GM23338 (cell line): ENCODE measurements at regions not wholly inside any gene's neighbourhood (a gene's known extent, or its start where the extent isn't known, plus 50 kb on each side); places are given as distances from the start of the nearest gene placed in this dataset.

Experiments used
- ATAC-seq: fragments of 200-7000 bp; cut with Tn5 transposase; 3 replicates; pipeline ENCODE4 v1.9.1; 2020
- DNase-seq: peaks from one replicate; pipeline ENCODE4 v3.0.0-alpha.2; 2015; ENCODE audit warnings: low spot score
- H2AFZ ChIP-seq: fragments of 200-600 bp; sonication (generic); 2 replicates; pipeline ENCODE4 v1.8.0; 2016; ENCODE audit warnings: antibody characterized with exemption, mild to moderate bottlenecking, moderate library complexity
- H3F3A ChIP-seq: fragments of 200-600 bp; sonication (generic); replicated peaks from 2 replicates; pipeline ENCODE4 v1.8.0; 2017; ENCODE audit warnings: antibody characterized with exemption, mixed run types, low read depth
- H3K27ac ChIP-seq: fragments of 200-600 bp; sonication (generic); 2 replicates; pipeline ENCODE4 v1.6.1; 2016; ENCODE audit warnings: low read depth
- H3K27me3 ChIP-seq: fragments of 200-600 bp; sonication (generic); 2 replicates; pipeline ENCODE4 v1.8.0; 2016; ENCODE audit warnings: mild to moderate bottlenecking, mixed run types, moderate library complexity; ENCODE audit not compliant: insufficient read depth
- H3K36me3 ChIP-seq: fragments of 200-600 bp; sonication (generic); 2 replicates; pipeline ENCODE4 v1.8.0; 2016; ENCODE audit warnings: mild to moderate bottlenecking; ENCODE audit not compliant: insufficient read depth
- H3K4me1 ChIP-seq: fragments of 200-600 bp; sonication (generic); 2 replicates; pipeline ENCODE4 v1.8.0; 2016; ENCODE audit warnings: mild to moderate bottlenecking, moderate library complexity; ENCODE audit not compliant: insufficient read depth
- H3K4me2 ChIP-seq: fragments of 200-600 bp; sonication (generic); 2 replicates; pipeline ENCODE4 v1.7.1; 2017; ENCODE audit warnings: mixed run types
- H3K4me3 ChIP-seq: fragments of 200-600 bp; sonication (generic); 2 replicates; pipeline ENCODE4 v1.6.1; 2016; ENCODE audit warnings: mixed run types
- H3K79me2 ChIP-seq: fragments of 200-600 bp; sonication (generic); replicated peaks from 2 replicates; pipeline ENCODE4 v1.8.0; 2017; ENCODE audit warnings: mild to moderate bottlenecking; ENCODE audit not compliant: insufficient read depth
- H3K9me2 ChIP-seq: fragments of 200-600 bp; sonication (generic); 2 replicates; pipeline ENCODE4 v1.8.0; 2017; ENCODE audit not compliant: insufficient read depth
- H4K20me1 ChIP-seq: fragments of 200-600 bp; sonication (generic); replicated peaks from 2 replicates; pipeline ENCODE4 v1.8.0; 2017; ENCODE audit warnings: mild to moderate bottlenecking; ENCODE audit not compliant: insufficient read depth
- H3K27ac Mint-ChIP-seq: 2 replicates; pipeline ENCODE4 v1.8.0; 2020; ENCODE audit warnings: inconsistent platforms, mild to moderate bottlenecking, moderate library complexity, mixed read lengths
- H3K27me3 Mint-ChIP-seq: 3 replicates; pipeline ENCODE4 v1.8.0; 2022; ENCODE audit warnings: low read depth, mild to moderate bottlenecking, moderate library complexity, mixed read lengths, inconsistent platforms; ENCODE audit not compliant: insufficient read depth, poor library complexity
- H3K36me3 Mint-ChIP-seq: 3 replicates; pipeline ENCODE4 v1.8.0; 2021; ENCODE audit warnings: low read depth, mild to moderate bottlenecking, inconsistent platforms, moderate library complexity, mixed read lengths
- H3K4me1 Mint-ChIP-seq: 3 replicates; pipeline ENCODE4 v1.8.0; 2020; ENCODE audit warnings: mild to moderate bottlenecking, inconsistent platforms, mixed read lengths
- H3K4me3 Mint-ChIP-seq: 3 replicates; pipeline ENCODE4 v1.8.0; 2021; ENCODE audit warnings: moderate library complexity, mild to moderate bottlenecking, inconsistent platforms, mixed read lengths
- H3K9me3 Mint-ChIP-seq: 3 replicates; pipeline ENCODE4 v1.8.0; 2020; ENCODE audit warnings: moderate library complexity, mild to moderate bottlenecking, inconsistent platforms, mixed read lengths
- CREB1 ChIP-seq: fragments of 250-450 bp; sonication (Bioruptor Pico); IDR thresholded peaks from 2 replicates; pipeline ENCODE4 v1.5.0; 2020; ENCODE audit warnings: low read depth, mild to moderate bottlenecking, moderate library complexity
- CTCF ChIP-seq, 2 experiments: fragments of 200-600 bp in 1 of 2; sonication (generic) in 1 of 2; conservative IDR thresholded peaks; 2 replicates each; pipeline versions ENCODE4 v1.5.1 to v1.6.1; 2016 to 2017; ENCODE audit warnings: antibody characterized with exemption in 2 of 2, low read depth in 2 of 2, mild to moderate bottlenecking in 2 of 2, moderate library complexity in 1 of 2
- EZH2 ChIP-seq: fragments of 200-600 bp; sonication (generic); IDR thresholded peaks from one replicate; pipeline ENCODE4 v1.8.0; 2017; ENCODE audit warnings: antibody characterized with exemption, mild to moderate bottlenecking, low read depth; ENCODE audit not compliant: unreplicated experiment
- EZH2phosphoT487 ChIP-seq: fragments of 200-600 bp; sonication (generic); IDR thresholded peaks from one replicate; pipeline ENCODE4 v1.8.1; 2018; ENCODE audit warnings: antibody characterized with exemption; ENCODE audit not compliant: unreplicated experiment
- JUNB ChIP-seq: IDR thresholded peaks from one replicate; pipeline ENCODE4 v1.6.1; 2016; ENCODE audit warnings: antibody characterized with exemption; ENCODE audit not compliant: unreplicated experiment
- NANOG ChIP-seq: IDR thresholded peaks from 2 replicates; pipeline ENCODE4 v1.6.1; 2016; ENCODE audit warnings: antibody characterized with exemption, borderline replicate concordance
- POLR2AphosphoS5 ChIP-seq: IDR thresholded peaks from 2 replicates; pipeline ENCODE4 v1.6.1; 2016; ENCODE audit warnings: antibody characterized with exemption, low read depth
- REST ChIP-seq: IDR thresholded peaks from one replicate; pipeline ENCODE4 v1.6.1; 2018; ENCODE audit warnings: antibody characterized with exemption; ENCODE audit not compliant: unreplicated experiment
- STAT1 ChIP-seq: IDR thresholded peaks from one replicate; pipeline ENCODE4 v1.6.1; 2016; ENCODE audit warnings: antibody characterized with exemption; ENCODE audit not compliant: unreplicated experiment
- ZNF114 ChIP-seq: fragments of 250-450 bp; sonication (Bioruptor Pico); IDR thresholded peaks from 2 replicates; pipeline ENCODE4 v1.5.0; 2020; ENCODE audit warnings: mild to moderate bottlenecking, moderate library complexity
- ZNF331 ChIP-seq: fragments of 250-450 bp; sonication (Bioruptor Pico); IDR thresholded peaks from 2 replicates; pipeline ENCODE4 v1.5.0; 2020; ENCODE audit warnings: low read depth, mild to moderate bottlenecking, moderate library complexity
- TF ChIP-seq, protein P1 (sequence below): fragments of 250-450 bp; sonication (Bioruptor Pico); IDR thresholded peaks from 2 replicates; pipeline ENCODE4 v1.5.0; 2020; ENCODE audit warnings: mild to moderate bottlenecking, moderate library complexity
- TF ChIP-seq, protein P2 (sequence below): IDR thresholded peaks from 2 replicates; pipeline ENCODE4 v1.6.1; 2016; ENCODE audit warnings: antibody characterized with exemption

DNA sequence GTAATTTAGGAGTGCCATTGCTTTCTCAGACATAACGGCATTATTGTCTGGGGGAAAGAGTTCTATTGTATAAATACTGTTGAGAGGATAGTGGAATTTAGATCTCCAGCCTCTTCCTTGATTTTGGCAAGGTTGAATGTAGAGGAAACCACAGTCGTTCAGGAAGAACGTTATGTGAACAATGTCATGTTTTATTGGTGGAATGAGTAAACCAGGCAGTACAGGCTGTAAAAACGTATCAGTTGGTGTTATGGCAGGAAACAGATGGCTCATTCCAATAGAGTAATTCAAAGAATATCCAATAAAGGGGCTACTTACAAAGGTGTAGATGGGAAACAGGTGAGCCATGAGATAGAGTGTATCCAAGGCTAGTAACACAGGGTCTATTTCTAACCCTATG lies 123.6 kb upstream of the SLC35B3 start:
- Mint-ChIP-seq H3K9me3 (no peaks in the 10 kb centered on the region; the same call in 2 of the 3 replicates), H3K4me1 (no peaks in the 10 kb centered on the region; the same call in 2 of the 3 replicates), H3K4me3 (no peak overlapping the region), H3K27me3 (no peaks in the 10 kb centered on the region), H3K27ac (no peak overlapping the region; the same call in 1 of the 2 replicates), H3K36me3 (no peaks in the 10 kb centered on the region)
- Histone ChIP-seq H3K27me3 (no peaks in the 10 kb centered on the region), H3K9me2 (no peaks in the 10 kb centered on the region), H3F3A (no peaks in the 10 kb centered on the region), H2AFZ (no peak overlapping the region), H3K4me2 (no peak overlapping the region), H4K20me1 (no peaks in the 10 kb centered on the region), H3K4me3 (no peak overlapping the region), H3K4me1 (no peaks in the 10 kb centered on the region), H3K27ac (no peak overlapping the region), H3K36me3 (no peaks in the 10 kb centered on the region), H3K79me2 (no peaks in the 10 kb centered on the region)
- ATAC-seq (no peak), DNase-seq (no peak)
- no peak for TF ChIP-seq JUNB
- TF ChIP-seq, protein P1, sequence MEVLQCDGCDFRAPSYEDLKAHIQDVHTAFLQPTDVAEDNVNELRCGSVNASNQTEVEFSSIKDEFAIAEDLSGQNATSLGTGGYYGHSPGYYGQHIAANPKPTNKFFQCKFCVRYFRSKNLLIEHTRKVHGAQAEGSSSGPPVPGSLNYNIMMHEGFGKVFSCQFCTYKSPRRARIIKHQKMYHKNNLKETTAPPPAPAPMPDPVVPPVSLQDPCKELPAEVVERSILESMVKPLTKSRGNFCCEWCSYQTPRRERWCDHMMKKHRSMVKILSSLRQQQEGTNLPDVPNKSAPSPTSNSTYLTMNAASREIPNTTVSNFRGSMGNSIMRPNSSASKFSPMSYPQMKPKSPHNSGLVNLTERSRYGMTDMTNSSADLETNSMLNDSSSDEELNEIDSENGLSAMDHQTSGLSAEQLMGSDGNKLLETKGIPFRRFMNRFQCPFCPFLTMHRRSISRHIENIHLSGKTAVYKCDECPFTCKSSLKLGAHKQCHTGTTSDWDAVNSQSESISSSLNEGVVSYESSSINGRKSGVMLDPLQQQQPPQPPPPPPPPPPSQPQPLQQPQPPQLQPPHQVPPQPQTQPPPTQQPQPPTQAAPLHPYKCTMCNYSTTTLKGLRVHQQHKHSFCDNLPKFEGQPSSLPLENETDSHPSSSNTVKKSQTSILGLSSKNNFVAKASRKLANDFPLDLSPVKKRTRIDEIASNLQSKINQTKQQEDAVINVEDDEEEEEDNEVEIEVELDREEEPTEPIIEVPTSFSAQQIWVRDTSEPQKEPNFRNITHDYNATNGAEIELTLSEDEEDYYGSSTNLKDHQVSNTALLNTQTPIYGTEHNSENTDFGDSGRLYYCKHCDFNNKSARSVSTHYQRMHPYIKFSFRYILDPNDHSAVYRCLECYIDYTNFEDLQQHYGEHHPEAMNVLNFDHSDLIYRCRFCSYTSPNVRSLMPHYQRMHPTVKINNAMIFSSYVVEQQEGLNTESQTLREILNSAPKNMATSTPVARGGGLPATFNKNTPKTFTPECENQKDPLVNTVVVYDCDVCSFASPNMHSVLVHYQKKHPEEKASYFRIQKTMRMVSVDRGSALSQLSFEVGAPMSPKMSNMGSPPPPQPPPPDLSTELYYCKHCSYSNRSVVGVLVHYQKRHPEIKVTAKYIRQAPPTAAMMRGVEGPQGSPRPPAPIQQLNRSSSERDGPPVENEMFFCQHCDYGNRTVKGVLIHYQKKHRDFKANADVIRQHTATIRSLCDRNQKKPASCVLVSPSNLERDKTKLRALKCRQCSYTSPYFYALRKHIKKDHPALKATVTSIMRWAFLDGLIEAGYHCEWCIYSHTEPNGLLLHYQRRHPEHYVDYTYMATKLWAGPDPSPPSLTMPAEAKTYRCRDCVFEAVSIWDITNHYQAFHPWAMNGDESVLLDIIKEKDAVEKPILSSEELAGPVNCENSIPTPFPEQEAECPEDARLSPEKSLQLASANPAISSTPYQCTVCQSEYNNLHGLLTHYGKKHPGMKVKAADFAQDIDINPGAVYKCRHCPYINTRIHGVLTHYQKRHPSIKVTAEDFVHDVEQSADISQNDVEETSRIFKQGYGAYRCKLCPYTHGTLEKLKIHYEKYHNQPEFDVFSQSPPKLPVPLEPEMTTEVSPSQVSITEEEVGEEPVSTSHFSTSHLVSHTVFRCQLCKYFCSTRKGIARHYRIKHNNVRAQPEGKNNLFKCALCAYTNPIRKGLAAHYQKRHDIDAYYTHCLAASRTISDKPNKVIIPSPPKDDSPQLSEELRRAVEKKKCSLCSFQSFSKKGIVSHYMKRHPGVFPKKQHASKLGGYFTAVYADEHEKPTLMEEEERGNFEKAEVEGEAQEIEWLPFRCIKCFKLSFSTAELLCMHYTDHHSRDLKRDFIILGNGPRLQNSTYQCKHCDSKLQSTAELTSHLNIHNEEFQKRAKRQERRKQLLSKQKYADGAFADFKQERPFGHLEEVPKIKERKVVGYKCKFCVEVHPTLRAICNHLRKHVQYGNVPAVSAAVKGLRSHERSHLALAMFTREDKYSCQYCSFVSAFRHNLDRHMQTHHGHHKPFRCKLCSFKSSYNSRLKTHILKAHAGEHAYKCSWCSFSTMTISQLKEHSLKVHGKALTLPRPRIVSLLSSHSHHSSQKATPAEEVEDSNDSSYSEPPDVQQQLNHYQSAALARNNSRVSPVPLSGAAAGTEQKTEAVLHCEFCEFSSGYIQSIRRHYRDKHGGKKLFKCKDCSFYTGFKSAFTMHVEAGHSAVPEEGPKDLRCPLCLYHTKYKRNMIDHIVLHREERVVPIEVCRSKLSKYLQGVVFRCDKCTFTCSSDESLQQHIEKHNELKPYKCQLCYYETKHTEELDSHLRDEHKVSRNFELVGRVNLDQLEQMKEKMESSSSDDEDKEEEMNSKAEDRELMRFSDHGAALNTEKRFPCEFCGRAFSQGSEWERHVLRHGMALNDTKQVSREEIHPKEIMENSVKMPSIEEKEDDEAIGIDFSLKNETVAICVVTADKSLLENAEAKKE (CRISPR knock-in tag): no peak
- no peak for TF ChIP-seq ZNF114 (CRISPR knock-in tag)
- TF ChIP-seq NANOG: no peak
- TF ChIP-seq STAT1: no peak
- TF ChIP-seq ZNF331 (CRISPR knock-in tag): no peak
- TF ChIP-seq, protein P2, sequence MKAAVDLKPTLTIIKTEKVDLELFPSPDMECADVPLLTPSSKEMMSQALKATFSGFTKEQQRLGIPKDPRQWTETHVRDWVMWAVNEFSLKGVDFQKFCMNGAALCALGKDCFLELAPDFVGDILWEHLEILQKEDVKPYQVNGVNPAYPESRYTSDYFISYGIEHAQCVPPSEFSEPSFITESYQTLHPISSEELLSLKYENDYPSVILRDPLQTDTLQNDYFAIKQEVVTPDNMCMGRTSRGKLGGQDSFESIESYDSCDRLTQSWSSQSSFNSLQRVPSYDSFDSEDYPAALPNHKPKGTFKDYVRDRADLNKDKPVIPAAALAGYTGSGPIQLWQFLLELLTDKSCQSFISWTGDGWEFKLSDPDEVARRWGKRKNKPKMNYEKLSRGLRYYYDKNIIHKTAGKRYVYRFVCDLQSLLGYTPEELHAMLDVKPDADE: no peak
- no peak for TF ChIP-seq EZH2
- TF ChIP-seq POLR2AphosphoS5: no peak
- no peak for TF ChIP-seq CREB1 (CRISPR knock-in tag)
- TF ChIP-seq EZH2phosphoT487: no peak
- TF ChIP-seq CTCF (conservative IDR thresholded peaks at IDR 0.05; ENCODE audit: low read depth in 2 of 2): no peak
- no peak for TF ChIP-seq REST
